PFSK-1 (cell line): ENCODE measurements at regions not wholly inside any gene's neighbourhood (a gene's known extent, or its start where the extent isn't known, plus 50 kb on each side); places are given as distances from the start of the nearest gene placed in this dataset.

Source experiments
- FOXP2 ChIP-seq: optimal IDR thresholded peaks from 2 replicates; pipeline ENCODE3; 2011; ENCODE audit warnings: borderline replicate concordance, control low read depth, inconsistent platforms; ENCODE audit not compliant: insufficient read depth; ENCODE audit errors: extremely low read length, extremely low read depth
- POLR2AphosphoS5 ChIP-seq: IDR thresholded peaks from 2 replicates; pipeline ENCODE4 v1.6.1; 2012; ENCODE audit warnings: low read depth, mild to moderate bottlenecking, control low read depth, low read length, moderate library complexity
- SIN3A ChIP-seq: IDR thresholded peaks from 2 replicates; pipeline ENCODE4 v1.6.1; 2012; ENCODE audit warnings: mild to moderate bottlenecking, low read length, moderate library complexity, borderline replicate concordance; ENCODE audit not compliant: insufficient read depth
- TAF1 ChIP-seq: IDR thresholded peaks from 2 replicates; pipeline ENCODE4 v1.6.1; 2012; ENCODE audit warnings: low read length, control low read depth, borderline replicate concordance; ENCODE audit not compliant: insufficient read depth
- TF ChIP-seq, protein P1 (sequence below), 2 experiments: IDR thresholded peaks; 2 replicates each; pipeline versions ENCODE4 v1.6.1 to v1.8.0; 2011 to 2012; ENCODE audit warnings: low read depth in 2 of 2, low read length in 2 of 2, control low read depth in 1 of 2, inconsistent platforms in 1 of 2, mild to moderate bottlenecking in 1 of 2, moderate library complexity in 1 of 2; ENCODE audit not compliant: insufficient read depth in 1 of 2

DNA sequence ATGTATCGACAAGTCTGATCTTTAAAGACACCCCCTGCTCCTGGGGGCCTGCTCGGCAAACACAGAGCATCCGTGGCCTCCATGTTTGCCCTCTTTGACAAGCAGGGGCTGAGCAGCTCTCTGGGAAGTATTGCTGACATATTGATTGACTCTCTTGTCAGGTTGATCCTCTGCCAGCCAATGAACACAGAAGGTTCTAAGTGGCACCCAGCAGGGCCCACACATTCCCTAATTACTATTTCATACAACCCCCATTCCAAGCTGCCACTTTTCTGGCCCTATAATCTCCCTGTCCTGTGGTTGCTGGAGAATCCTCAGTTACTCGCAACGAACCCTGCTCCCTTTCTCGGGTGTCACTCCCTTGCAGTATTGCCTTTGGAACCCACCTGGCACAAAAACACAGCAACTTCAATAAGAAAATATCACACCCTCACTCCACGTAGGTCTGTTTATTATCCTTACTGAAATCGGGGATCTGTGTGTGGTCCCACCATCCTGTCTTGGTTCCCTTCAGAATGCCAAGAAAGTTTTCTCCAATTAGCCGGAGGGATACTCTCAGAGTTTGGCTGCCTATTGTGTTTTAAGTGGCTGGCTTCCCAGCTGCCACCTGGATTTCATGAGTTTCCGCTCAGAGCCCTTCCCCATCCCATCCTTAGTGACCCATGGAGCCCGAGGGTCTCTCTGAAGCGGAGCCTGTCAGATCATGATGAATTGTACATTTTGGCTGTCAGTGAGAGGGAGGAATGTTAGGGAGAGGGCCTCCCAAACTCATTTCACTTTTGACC, 249.0 kb upstream of the WWC1 start:
- no peak for TF ChIP-seq SIN3A
- TF ChIP-seq FOXP2 = no peak
- no peak for TF ChIP-seq POLR2AphosphoS5
- TF ChIP-seq TAF1 = no peak
- TF ChIP-seq, protein P1, sequence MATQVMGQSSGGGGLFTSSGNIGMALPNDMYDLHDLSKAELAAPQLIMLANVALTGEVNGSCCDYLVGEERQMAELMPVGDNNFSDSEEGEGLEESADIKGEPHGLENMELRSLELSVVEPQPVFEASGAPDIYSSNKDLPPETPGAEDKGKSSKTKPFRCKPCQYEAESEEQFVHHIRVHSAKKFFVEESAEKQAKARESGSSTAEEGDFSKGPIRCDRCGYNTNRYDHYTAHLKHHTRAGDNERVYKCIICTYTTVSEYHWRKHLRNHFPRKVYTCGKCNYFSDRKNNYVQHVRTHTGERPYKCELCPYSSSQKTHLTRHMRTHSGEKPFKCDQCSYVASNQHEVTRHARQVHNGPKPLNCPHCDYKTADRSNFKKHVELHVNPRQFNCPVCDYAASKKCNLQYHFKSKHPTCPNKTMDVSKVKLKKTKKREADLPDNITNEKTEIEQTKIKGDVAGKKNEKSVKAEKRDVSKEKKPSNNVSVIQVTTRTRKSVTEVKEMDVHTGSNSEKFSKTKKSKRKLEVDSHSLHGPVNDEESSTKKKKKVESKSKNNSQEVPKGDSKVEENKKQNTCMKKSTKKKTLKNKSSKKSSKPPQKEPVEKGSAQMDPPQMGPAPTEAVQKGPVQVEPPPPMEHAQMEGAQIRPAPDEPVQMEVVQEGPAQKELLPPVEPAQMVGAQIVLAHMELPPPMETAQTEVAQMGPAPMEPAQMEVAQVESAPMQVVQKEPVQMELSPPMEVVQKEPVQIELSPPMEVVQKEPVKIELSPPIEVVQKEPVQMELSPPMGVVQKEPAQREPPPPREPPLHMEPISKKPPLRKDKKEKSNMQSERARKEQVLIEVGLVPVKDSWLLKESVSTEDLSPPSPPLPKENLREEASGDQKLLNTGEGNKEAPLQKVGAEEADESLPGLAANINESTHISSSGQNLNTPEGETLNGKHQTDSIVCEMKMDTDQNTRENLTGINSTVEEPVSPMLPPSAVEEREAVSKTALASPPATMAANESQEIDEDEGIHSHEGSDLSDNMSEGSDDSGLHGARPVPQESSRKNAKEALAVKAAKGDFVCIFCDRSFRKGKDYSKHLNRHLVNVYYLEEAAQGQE (IDR thresholded peaks at IDR 0.05; ENCODE audit: insufficient read depth in 1 of 2, low read depth in 2 of 2, low read length in 2 of 2) = no peak

- TF ChIP-seq FOXP2 = no peak
- TF ChIP-seq, protein P1 (IDR thresholded peaks at IDR 0.05; ENCODE audit: insufficient read depth in 1 of 2, low read depth in 2 of 2, low read length in 2 of 2) = no peak
- no peak for TF ChIP-seq TAF1
- TF ChIP-seq SIN3A = no peak
- TF ChIP-seq POLR2AphosphoS5 = no peak
Measured at GRCh38 chr5:168046163-168046562, 245.3 kb upstream of the WWC1 start.

GRCh38 chr5:168047043-168047668, 244.3 kb upstream of the WWC1 start:
- TF ChIP-seq TAF1 (no peak), SIN3A (no peak), FOXP2 (no peak), POLR2AphosphoS5 (no peak)
- TF ChIP-seq, protein P1 (IDR thresholded peaks at IDR 0.05; ENCODE audit: insufficient read depth in 1 of 2, low read depth in 2 of 2, low read length in 2 of 2) = no peak

GRCh38 chr5:168047669-168048111, 243.8 kb upstream of the WWC1 start:
- no peak for TF ChIP-seq TAF1
- TF ChIP-seq POLR2AphosphoS5 = no peak
- TF ChIP-seq, protein P1 (IDR thresholded peaks at IDR 0.05; ENCODE audit: insufficient read depth in 1 of 2, low read depth in 2 of 2, low read length in 2 of 2) = no peak
- no peak for TF ChIP-seq FOXP2
- no peak for TF ChIP-seq SIN3A
